ENCODE measurements at regions not wholly inside any gene's neighbourhood (a gene's known extent, or its start where the extent isn't known, plus 50 kb on each side); places are given as distances from the start of the nearest gene placed in this dataset.

DNA sequence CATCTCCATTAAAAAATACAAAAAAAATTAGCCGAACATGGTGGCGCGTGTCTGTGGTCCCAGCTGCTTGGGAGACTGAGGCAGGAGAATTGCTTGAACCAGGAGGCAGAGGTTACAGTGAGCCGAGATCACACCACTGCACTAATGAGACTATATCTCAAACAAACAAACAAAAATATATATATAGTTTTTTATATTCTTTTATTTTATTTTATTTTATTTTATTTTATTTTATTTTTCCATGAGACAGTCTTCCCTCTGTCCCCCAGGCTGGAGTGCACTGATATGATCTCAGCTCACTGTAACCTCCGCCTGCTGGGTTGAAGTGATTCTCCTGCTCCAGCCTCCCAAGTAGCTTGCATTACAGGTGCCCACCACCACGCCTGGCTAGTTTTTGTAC lies 79.5 kb downstream of the IRF2BPL start:
- TF ChIP-seq EZH2 (IDR thresholded peaks at IDR 0.05; ENCODE audit: insufficient read depth, poor library complexity, severe bottlenecking), result no peak
- no peak for TF ChIP-seq EZH2phosphoT487 (IDR thresholded peaks at IDR 0.05; ENCODE audit: insufficient read depth, low read depth)

All from GM23248 (cell line).